HG03469 (cell line): ENCODE measurements at regions not wholly inside any gene's neighbourhood (a gene's known extent, or its start where the extent isn't known, plus 50 kb on each side); places are given as distances from the start of the nearest gene placed in this dataset.

Source experiments
- ATAC-seq: cut with Tn5 transposase; IDR thresholded peaks from one replicate; pipeline ENCODE4 v1.9.1; 2021; ENCODE audit warnings: mild to moderate bottlenecking, moderate library complexity, moderate number of reproducible peaks; ENCODE audit not compliant: unreplicated experiment

DNA sequence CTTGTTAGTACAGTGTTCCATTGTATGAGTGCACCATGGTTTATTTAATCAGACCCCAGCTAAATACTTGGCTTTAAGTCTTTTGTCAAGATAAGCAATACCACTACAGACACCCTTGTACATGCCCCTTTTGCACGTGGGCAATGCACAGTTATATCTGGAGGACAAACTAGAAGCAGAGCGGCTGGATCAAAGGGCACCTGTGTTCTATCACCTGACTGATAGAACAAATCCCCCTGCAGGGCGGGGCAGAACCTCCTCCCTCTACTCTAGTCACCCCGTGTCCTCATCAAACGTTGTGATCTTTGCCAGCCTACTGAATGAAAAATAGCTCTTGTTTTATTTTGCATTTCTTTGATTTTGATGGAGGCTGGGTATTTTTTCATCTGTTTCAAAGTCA lies 314.9 kb downstream of the TLE3 start:
- no peak for ATAC-seq

DNA sequence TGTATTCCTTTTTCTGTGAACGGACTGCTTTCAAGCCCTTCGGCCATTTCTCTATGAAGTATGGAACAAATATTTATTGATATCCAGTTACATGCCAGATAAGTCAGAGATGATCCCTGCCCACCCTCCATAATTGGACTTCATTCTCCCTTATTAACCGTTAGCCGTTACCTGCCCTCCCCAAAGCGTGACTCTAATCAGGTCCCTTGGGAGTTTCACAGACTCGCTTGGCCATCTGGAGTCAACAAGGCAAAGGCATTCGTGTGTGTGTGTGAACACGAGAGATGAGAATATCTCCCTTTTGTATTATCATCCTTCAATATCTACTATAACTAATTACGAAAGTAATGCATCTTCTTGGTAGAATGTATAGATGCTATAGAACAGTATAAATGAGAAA lies 314.5 kb downstream of the TLE3 start:
- ATAC-seq = no peak

DNA sequence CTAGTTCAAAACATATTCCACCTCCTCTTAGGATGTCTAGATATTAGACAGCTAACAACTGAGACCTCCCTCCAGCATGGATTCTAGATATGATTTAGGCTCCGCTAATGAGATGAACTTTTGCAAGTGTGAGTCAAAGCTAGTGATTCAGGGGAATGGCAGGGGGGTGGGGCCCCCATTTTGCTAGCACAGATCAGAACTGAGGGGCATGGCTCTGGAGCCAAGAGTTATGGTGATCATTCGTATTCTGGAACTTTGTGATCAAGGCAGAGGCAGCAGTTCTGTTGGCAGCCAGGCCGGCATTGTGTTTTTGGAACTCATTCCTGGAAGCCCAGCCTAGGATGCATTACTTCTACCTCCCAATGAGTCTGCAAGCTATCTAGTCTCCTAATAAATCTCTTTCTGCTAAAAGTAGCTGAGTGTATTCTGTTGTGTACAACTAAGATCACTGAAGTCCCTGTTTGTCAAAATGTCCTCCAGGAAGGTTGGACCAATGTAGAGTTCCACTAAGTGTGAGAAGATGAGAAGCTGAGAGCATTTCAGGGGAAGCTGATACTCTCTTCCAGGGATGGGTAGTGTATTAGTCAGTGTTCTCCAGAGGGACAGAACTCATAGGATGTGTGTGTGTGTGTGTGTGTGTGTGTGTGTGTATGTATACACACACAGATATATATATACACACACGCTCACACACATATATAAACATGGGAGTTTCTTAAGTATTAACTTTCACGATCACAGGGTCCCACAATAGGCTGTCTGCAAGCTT lies 312.7 kb downstream of the TLE3 start:
- ATAC-seq = no peak

GRCh38 chr15:69786136-69786701 lies 311.5 kb downstream of the TLE3 start:
- ATAC-seq = no peak

DNA sequence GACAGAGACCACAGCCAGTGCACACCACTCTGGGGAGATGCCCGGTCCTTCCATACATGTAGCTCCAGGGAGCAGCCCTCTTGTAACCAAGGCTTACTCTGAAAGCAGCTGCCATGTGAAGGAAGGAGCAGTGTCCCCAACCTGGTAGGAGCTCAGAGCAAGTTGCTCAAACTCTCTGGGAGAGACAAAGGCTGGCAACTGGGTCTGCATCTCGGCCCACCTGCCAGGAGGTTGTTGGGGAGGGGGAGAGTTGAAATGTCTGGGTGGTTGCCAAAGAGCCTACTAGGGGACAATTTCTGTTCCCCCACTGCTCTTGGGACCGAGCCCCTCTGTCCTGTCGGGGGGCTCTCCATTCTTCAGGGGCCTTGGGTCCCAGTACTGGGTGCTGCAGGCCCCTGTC lies 309.9 kb downstream of the TLE3 start:
- ATAC-seq = no peak

DNA sequence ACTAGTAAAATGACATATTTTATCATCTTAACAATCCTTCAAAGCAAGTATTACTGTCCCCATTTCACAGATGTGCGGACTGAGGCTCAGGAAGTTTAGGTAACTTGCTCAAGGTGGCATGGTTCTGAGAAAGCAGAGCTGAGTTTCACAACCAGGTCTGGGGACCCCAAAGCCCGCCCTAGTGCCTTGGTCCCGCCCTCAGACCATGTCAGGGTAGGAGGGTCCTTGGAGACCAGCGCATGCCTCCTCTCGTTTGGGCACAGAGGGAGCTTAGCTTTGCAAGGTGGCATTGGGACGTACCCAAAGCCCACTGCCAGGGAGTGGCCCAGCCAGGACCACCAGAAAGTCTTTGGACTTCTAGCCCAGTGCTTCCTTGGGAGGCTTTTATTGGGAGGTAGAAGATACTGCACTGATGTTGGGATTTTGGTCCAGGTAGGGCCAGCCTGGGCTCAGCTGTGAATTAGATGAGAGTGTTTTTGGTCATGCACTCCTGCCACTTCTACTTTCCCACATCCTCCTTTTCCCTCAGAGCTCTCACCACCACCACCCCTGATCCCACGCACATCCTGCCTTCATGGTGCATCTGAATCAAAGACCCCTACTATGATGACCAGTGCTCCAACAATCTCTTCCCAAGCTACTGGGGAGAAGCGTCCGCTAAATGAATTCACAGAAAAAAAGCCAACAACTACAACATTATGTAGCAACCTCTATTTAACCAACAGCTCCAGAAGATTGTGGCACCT lies 307.9 kb downstream of the TLE3 start:
- ATAC-seq = no peak

DNA sequence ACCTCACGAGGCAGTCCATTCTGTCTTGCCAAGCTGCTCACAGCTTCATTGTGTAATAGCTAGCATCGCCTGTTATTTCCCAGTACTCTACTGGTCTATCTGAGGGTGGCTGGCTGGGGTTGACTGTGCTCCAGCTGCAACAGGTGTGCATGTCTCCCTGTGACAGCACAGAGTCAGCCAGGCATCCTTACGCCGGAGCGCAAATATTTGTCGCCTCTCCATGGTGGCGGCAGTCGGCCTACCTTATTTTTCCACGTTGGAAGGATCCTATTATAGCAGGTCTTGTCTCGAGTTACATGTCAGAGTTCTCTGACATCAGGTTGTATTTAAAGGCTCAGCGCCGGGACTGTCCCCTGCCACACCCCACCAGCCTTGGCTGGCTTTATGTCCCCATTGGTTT lies 307.1 kb downstream of the TLE3 start:
- ATAC-seq = no peak

GRCh38 chr15:69792823-69793222 lies 304.9 kb downstream of the TLE3 start:
- no peak for ATAC-seq

DNA sequence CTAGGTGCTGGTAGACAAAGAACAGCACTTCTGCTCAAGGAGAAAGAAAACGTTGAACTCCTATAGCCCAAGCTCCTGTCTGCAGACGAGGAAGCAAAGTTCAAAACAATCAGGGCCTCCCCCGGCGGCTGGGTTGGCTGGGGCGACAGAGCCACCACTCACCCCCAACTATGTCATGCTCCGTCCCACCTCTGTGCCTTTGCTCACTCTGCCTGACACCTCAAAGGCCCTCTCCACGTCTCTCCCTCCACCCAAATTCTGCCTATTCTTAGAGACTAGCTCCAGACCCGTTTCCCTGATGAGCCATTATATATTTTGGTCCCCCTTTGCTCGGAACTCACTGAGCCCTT lies 304.3 kb downstream of the TLE3 start:
- no peak for ATAC-seq

GRCh38 chr15:69793781-69794451 lies 303.8 kb downstream of the TLE3 start:
- no peak for ATAC-seq

- no peak for ATAC-seq
Observed at GRCh38 chr15:69794645-69795469, 302.9 kb downstream of the TLE3 start.

GRCh38 chr15:69795601-69796000 lies 302.1 kb downstream of the TLE3 start:
- no peak for ATAC-seq

GRCh38 chr15:69797051-69797595 lies 300.6 kb downstream of the TLE3 start:
- ATAC-seq = no peak

GRCh38 chr15:69797615-69798014 lies 300.1 kb downstream of the TLE3 start:
- no peak for ATAC-seq

DNA sequence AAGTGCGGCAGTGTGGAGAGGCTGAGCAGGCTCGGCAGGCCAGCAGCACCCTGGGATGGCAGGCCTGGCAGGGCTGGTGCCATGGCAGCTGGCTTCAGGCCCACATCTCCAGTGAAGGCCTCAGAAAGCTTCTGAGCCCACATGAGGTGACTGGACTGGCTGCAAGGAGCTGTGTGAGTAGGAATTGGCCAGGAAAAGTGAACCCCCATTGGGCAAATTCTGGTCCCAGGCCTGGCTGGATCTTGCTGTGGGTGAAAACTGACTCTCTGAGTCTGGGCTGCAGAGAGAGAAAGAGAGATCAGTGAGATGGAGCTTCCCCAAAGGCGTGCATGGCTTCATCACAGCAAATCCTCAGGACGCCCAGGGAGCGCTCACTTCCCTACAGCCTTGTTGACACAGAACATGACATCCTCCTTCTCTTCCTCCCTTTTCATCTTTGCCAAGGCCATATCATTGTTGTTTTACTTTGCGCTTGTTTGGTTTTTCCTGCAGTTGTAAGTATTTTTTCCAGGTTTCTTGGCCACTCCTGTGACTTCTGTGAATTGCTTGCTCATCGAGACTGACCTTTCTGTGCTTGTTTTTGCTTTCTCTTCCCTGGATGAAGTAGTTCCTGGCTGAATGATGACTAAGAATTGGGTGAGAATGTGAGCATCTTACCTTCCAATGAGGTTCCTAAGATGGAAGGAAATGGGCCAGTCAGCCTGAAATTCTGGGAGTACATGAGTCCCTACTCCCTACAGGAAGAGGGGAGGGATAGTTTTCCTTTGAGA lies 299.1 kb downstream of the TLE3 start:
- no peak for ATAC-seq

- no peak for ATAC-seq
Observed at GRCh38 chr15:69801144-69801543, 296.6 kb downstream of the TLE3 start.

GRCh38 chr15:69802432-69802831 lies 295.3 kb downstream of the TLE3 start:
- ATAC-seq = no peak

DNA sequence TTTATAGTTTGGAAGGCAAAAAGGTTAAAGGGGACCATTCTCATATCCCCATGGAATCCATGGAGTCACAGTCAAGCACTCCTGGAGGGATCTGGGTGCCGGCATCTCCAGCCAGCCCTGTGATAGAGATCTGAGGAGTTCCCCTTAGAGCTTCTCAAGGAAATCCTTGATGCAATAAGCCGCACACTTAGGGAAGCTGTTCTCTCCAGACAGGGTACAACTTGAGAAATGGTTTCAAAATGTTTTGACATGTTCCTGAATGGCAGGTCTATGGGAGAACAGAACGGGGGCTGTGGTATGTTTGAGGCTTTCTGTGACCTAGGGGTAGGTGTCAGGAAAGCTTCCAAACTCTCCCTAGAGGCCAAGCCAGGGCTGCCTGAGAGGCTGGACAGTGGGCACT lies 292.9 kb downstream of the TLE3 start:
- ATAC-seq = no peak

GRCh38 chr15:69805248-69805953 lies 292.3 kb downstream of the TLE3 start:
- ATAC-seq = no peak
